ENCODE measurements at regions not wholly inside any gene's neighbourhood (a gene's known extent, or its start where the extent isn't known, plus 50 kb on each side); places are given as distances from the start of the nearest gene placed in this dataset.
A peak's percentile ranks its signal among the peaks of the same experiment; 100 is the strongest.
"Not testable (repeated sequence)": the region's sequence is repeated elsewhere in the genome, so short reads cannot be mapped to it uniquely, and the experiment has no call there.

DNA sequence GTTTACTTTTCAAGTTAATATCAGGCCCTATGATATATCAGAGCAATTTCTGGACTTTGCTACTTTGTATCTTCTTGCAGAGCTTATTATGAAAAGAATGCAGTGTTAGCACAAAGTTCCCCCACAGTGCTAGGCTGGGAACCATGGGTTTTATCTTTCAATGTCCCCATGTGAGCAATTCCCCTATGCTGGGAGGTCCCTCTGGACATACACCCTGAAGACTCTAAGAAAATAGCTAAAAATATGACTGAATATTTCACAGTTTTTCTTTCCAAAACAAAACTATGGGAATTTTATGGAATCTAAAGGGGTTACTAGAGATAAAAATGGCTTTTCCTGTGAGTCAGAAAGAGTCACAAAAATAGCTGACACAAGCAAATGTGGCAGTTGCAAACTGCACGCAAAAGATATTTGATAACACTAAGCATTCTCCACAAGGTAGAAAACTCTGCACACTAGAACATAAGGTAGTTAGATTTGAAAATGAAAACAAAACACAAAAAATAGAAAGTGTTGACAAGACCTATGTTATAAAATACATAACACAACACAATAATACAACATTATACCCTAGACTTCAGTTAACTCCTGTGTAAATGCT lies 487.5 kb upstream of the GRIN3A start (continued):
- TF ChIP-seq, protein P1, sequence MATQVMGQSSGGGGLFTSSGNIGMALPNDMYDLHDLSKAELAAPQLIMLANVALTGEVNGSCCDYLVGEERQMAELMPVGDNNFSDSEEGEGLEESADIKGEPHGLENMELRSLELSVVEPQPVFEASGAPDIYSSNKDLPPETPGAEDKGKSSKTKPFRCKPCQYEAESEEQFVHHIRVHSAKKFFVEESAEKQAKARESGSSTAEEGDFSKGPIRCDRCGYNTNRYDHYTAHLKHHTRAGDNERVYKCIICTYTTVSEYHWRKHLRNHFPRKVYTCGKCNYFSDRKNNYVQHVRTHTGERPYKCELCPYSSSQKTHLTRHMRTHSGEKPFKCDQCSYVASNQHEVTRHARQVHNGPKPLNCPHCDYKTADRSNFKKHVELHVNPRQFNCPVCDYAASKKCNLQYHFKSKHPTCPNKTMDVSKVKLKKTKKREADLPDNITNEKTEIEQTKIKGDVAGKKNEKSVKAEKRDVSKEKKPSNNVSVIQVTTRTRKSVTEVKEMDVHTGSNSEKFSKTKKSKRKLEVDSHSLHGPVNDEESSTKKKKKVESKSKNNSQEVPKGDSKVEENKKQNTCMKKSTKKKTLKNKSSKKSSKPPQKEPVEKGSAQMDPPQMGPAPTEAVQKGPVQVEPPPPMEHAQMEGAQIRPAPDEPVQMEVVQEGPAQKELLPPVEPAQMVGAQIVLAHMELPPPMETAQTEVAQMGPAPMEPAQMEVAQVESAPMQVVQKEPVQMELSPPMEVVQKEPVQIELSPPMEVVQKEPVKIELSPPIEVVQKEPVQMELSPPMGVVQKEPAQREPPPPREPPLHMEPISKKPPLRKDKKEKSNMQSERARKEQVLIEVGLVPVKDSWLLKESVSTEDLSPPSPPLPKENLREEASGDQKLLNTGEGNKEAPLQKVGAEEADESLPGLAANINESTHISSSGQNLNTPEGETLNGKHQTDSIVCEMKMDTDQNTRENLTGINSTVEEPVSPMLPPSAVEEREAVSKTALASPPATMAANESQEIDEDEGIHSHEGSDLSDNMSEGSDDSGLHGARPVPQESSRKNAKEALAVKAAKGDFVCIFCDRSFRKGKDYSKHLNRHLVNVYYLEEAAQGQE (IDR thresholded peaks at IDR 0.05): no peak
- TF ChIP-seq YY1 (IDR thresholded peaks at IDR 0.05) (no peak), SP1 (IDR thresholded peaks at IDR 0.05) (no peak), FOXA2 (IDR thresholded peaks at IDR 0.05) (no peak), HNF4A (conservative IDR thresholded peaks at IDR 0.05) (no peak), FOXA1 (IDR thresholded peaks at IDR 0.05) (no peak), HNF4G (IDR thresholded peaks at IDR 0.05) (no peak), TAF1 (conservative IDR thresholded peaks at IDR 0.05) (no peak)
- TF ChIP-seq, protein P2, sequence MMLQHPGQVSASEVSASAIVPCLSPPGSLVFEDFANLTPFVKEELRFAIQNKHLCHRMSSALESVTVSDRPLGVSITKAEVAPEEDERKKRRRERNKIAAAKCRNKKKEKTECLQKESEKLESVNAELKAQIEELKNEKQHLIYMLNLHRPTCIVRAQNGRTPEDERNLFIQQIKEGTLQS (IDR thresholded peaks at IDR 0.05): no peak

DNA sequence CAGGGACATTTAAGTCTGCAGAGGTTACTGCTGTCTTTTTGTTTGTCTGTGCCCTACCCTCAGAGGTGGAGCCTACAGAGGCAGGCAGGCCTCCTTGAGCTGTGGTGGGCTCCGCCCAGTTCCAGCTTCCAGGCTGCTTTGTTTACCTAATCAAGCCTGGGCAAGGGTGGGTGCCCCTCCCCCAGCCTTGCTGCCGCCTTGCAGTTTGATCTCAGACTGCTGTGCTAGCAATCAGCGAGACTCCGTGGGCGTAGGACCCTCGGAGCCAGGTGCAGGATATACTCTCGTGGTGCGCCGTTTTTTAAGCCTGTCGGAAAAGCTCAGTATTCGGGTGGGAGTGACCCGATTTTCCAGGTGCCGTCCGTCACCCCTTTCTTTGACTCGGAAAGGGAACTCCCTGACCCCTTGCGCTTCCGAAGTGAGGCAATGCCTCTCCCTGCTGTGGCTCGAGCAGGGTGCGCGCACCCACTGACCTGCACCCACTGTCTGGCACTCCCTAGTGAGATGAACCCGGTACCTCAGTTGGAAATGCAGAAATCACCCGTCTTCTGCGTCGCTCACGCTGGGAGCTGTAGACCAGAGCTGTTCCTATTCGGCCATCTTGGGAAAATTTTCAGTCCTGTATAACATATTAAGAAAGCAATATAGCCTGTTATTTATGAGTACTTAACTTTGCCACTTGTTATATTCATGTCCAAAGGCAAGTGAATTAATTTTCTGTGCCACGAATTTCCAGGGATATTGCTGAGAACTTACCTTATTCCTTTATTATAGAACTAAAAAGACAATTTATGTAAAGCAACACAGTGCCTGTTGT lies 485.1 kb upstream of the GRIN3A start:
- not testable (repeated sequence) for H3K9me3 ChIP-seq (ENCODE audit: control insufficient read depth in 4 of 4, low read length in 3 of 4); H3K9ac ChIP-seq (ENCODE audit: low read depth in 1 of 2, low read length in 2 of 2); H3K4me1 ChIP-seq (ENCODE audit: control insufficient read depth in 4 of 4, insufficient read depth in 4 of 4, low read length in 3 of 4); H3K27me3 ChIP-seq (ENCODE audit: control insufficient read depth in 4 of 4, insufficient read depth in 4 of 4, low read length in 3 of 4); H3K27ac ChIP-seq (ENCODE audit: low read depth in 1 of 2, low read length in 2 of 2); H3K4me3 ChIP-seq (ENCODE audit: low read depth in 1 of 3, low read length in 3 of 3); H3K36me3 ChIP-seq (ENCODE audit: control insufficient read depth in 4 of 4, insufficient read depth in 3 of 4, low read depth in 1 of 4, low read length in 3 of 4); DNase-seq (ENCODE audit: low spot score)
- peak; percentile 60 for TF ChIP-seq YY1 (IDR thresholded peaks at IDR 0.05)
- 61% methylated on average over 27 of the region's 27 CpGs for WGBS

- Histone ChIP-seq H3K9me3 (ENCODE audit: control insufficient read depth in 4 of 4, low read length in 3 of 4) (no peaks in the 10 kb centered on the region), H3K27ac (ENCODE audit: low read depth in 1 of 2, low read length in 2 of 2) (no peak overlapping the region), H3K27me3 (ENCODE audit: control insufficient read depth in 4 of 4, insufficient read depth in 4 of 4, low read length in 3 of 4) (no peaks in the 10 kb centered on the region), H3K9ac (ENCODE audit: low read depth in 1 of 2, low read length in 2 of 2) (no peak overlapping the region), H3K4me1 (ENCODE audit: control insufficient read depth in 4 of 4, insufficient read depth in 4 of 4, low read length in 3 of 4) (no peaks in the 10 kb centered on the region), H3K4me3 (ENCODE audit: low read depth in 1 of 3, low read length in 3 of 3) (no peak overlapping the region), H3K36me3 (ENCODE audit: control insufficient read depth in 4 of 4, insufficient read depth in 3 of 4, low read depth in 1 of 4, low read length in 3 of 4) (no peaks in the 10 kb centered on the region)
- 75% methylated on average over 3 of the region's 3 CpGs for WGBS
- TF ChIP-seq, protein P3, sequence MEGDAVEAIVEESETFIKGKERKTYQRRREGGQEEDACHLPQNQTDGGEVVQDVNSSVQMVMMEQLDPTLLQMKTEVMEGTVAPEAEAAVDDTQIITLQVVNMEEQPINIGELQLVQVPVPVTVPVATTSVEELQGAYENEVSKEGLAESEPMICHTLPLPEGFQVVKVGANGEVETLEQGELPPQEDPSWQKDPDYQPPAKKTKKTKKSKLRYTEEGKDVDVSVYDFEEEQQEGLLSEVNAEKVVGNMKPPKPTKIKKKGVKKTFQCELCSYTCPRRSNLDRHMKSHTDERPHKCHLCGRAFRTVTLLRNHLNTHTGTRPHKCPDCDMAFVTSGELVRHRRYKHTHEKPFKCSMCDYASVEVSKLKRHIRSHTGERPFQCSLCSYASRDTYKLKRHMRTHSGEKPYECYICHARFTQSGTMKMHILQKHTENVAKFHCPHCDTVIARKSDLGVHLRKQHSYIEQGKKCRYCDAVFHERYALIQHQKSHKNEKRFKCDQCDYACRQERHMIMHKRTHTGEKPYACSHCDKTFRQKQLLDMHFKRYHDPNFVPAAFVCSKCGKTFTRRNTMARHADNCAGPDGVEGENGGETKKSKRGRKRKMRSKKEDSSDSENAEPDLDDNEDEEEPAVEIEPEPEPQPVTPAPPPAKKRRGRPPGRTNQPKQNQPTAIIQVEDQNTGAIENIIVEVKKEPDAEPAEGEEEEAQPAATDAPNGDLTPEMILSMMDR (IDR thresholded peaks at IDR 0.05; ENCODE audit: low read depth, low read length, missing input control): no peak
- no peak for DNase-seq (ENCODE audit: low spot score)
These were observed 470.7 kb upstream of the GRIN3A start for GRCh38 chr9:102209176-102209575.

All from liver (tissue), 8 donors.